HL-60 (cell line): ENCODE measurements at regions not wholly inside any gene's neighbourhood (a gene's known extent, or its start where the extent isn't known, plus 50 kb on each side); places are given as distances from the start of the nearest gene placed in this dataset.

Experiments
- CTCF ChIP-seq: IDR thresholded peaks from one replicate; pipeline ENCODE4 v1.5.1; 2011; ENCODE audit warnings: low read length, control low read depth, inconsistent platforms; ENCODE audit not compliant: insufficient read depth
- GABPA ChIP-seq: IDR thresholded peaks from 2 replicates; pipeline ENCODE4 v1.6.1; 2012; ENCODE audit warnings: low read depth
- POLR2AphosphoS5 ChIP-seq: IDR thresholded peaks from 2 replicates; pipeline ENCODE4 v1.6.1; 2012; ENCODE audit warnings: low read depth
- REST ChIP-seq: IDR thresholded peaks from 2 replicates; pipeline ENCODE4 v1.6.1; 2012; ENCODE audit warnings: low read depth; ENCODE audit not compliant: insufficient replicate concordance
- SPI1 ChIP-seq: IDR thresholded peaks from 2 replicates; pipeline ENCODE4 v1.6.1; 2012; ENCODE audit warnings: low read depth, mild to moderate bottlenecking, borderline replicate concordance

GRCh38 chr14:62162998-62163589, 400.9 kb downstream of the SNAPC1 start:
- TF ChIP-seq POLR2AphosphoS5 = no peak
- no peak for TF ChIP-seq CTCF
- TF ChIP-seq REST = no peak
- no peak for TF ChIP-seq GABPA
- TF ChIP-seq SPI1 = no peak
